MM.1S (cell line): ENCODE measurements at regions not wholly inside any gene's neighbourhood (a gene's known extent, or its start where the extent isn't known, plus 50 kb on each side); places are given as distances from the start of the nearest gene placed in this dataset.

ENCODE experiments used
- DNase-seq: peaks from one replicate; pipeline ENCODE4 v3.0.0-alpha.2; 2015
- H2AFZ ChIP-seq: fragments of 300-600 bp; sonication (generic); 2 replicates; pipeline ENCODE4 v1.6.0; 2016; ENCODE audit warnings: antibody characterized with exemption, low read length
- H3F3A ChIP-seq: fragments of 300-600 bp; sonication (generic); 2 replicates; pipeline ENCODE4 v1.6.1; 2016; ENCODE audit warnings: mild to moderate bottlenecking, antibody characterized with exemption, low read length, moderate library complexity, mixed read lengths; ENCODE audit not compliant: insufficient read depth
- H3K27ac ChIP-seq: fragments of 300-600 bp; sonication (generic); 2 replicates; pipeline ENCODE4 v1.5.1; 2016; ENCODE audit warnings: mild to moderate bottlenecking, low read length
- H3K27me3 ChIP-seq: fragments of 300-600 bp; sonication (generic); replicated peaks from 2 replicates; pipeline ENCODE4 v1.6.0; 2016; ENCODE audit warnings: low read length; ENCODE audit not compliant: insufficient read depth
- H3K36me3 ChIP-seq: fragments of 300-600 bp; sonication (generic); replicated peaks from 2 replicates; pipeline ENCODE4 v1.6.1; 2016; ENCODE audit warnings: mild to moderate bottlenecking, low read length, mixed read lengths; ENCODE audit not compliant: insufficient read depth
- H3K4me1 ChIP-seq: fragments of 300-600 bp; sonication (generic); 2 replicates; pipeline ENCODE4 v1.6.1; 2016; ENCODE audit warnings: low read length, mixed read lengths
- H3K4me2 ChIP-seq: fragments of 300-600 bp; sonication (generic); 2 replicates; pipeline ENCODE4 v1.6.0; 2016; ENCODE audit warnings: low read depth, low read length
- H3K4me3 ChIP-seq: fragments of 300-600 bp; sonication (generic); 2 replicates; pipeline ENCODE4 v1.5.1; 2016; ENCODE audit warnings: low read length, mixed read lengths
- H3K79me2 ChIP-seq: fragments of 300-600 bp; sonication (generic); 2 replicates; pipeline ENCODE4 v1.6.1; 2016; ENCODE audit warnings: mixed run types, low read length, mixed read lengths
- H3K9ac ChIP-seq: fragments of 300-600 bp; sonication (generic); 2 replicates; pipeline ENCODE4 v1.6.1; 2016; ENCODE audit warnings: low read length, mixed read lengths
- H3K9me2 ChIP-seq: fragments of 300-600 bp; sonication (generic); replicated peaks from 2 replicates; pipeline ENCODE4 v1.6.1; 2016; ENCODE audit warnings: mild to moderate bottlenecking, low read length, mixed read lengths; ENCODE audit not compliant: insufficient read depth
- H3K9me3 ChIP-seq: fragments of 300-600 bp; sonication (generic); replicated peaks from 2 replicates; pipeline ENCODE4 v1.6.1; 2016; ENCODE audit warnings: mild to moderate bottlenecking, low read length, mixed read lengths; ENCODE audit not compliant: insufficient read depth
- H4K20me1 ChIP-seq: fragments of 300-600 bp; sonication (generic); 2 replicates; pipeline ENCODE4 v1.6.1; 2016; ENCODE audit warnings: mild to moderate bottlenecking, low read length, moderate library complexity, mixed read lengths; ENCODE audit not compliant: insufficient read depth
- CTCF ChIP-seq: fragments of 300-600 bp; sonication (generic); IDR thresholded peaks from 2 replicates; pipeline ENCODE4 v1.5.1; 2016; ENCODE audit warnings: antibody characterized with exemption, low read length, mixed read lengths
- EZH2 ChIP-seq: fragments of 300-600 bp; sonication (generic); optimal IDR thresholded peaks from 2 replicates; pipeline ENCODE3; 2017; ENCODE audit warnings: low read depth, mild to moderate bottlenecking, antibody characterized with exemption, low read length, mixed read lengths
- EZH2phosphoT487 ChIP-seq: fragments of 300-600 bp; sonication (generic); IDR thresholded peaks from 2 replicates; pipeline ENCODE4 v1.6.1; 2018; ENCODE audit warnings: antibody characterized with exemption, low read length

GRCh38 chr11:19597876-19598275 is 114.8 kb upstream of the NAV2 start:
- Histone ChIP-seq H3K79me2 (peaks cover 6% of the 10 kb centered on the region), H4K20me1 (no peaks in the 10 kb centered on the region), H3K4me1 (no peaks in the 10 kb centered on the region), H3K4me3 (no peak overlapping the region), H3K9ac (no peak overlapping the region), H3K9me2 (no peaks in the 10 kb centered on the region), H3K9me3 (no peaks in the 10 kb centered on the region), H3K36me3 (no peaks in the 10 kb centered on the region), H2AFZ (no peak overlapping the region), H3K4me2 (no peak overlapping the region), H3K27me3 (no peaks in the 10 kb centered on the region), H3F3A (no peaks in the 10 kb centered on the region), H3K27ac (no peak overlapping the region)
- DNase-seq: no peak
- TF ChIP-seq EZH2phosphoT487: no peak
- TF ChIP-seq CTCF: no peak
- no peak for TF ChIP-seq EZH2

- Histone ChIP-seq H4K20me1 (no peaks in the 10 kb centered on the region), H2AFZ (no peak overlapping the region), H3K27me3 (no peaks in the 10 kb centered on the region), H3K9me2 (no peaks in the 10 kb centered on the region), H3K27ac (no peak overlapping the region), H3K4me2 (no peak overlapping the region), H3K36me3 (no peaks in the 10 kb centered on the region), H3K9me3 (no peaks in the 10 kb centered on the region), H3K9ac (no peak overlapping the region), H3K79me2 (peaks cover 6% of the 10 kb centered on the region), H3F3A (no peaks in the 10 kb centered on the region), H3K4me1 (no peaks in the 10 kb centered on the region), H3K4me3 (no peak overlapping the region)
- TF ChIP-seq EZH2 (no peak), CTCF (no peak), EZH2phosphoT487 (no peak)
- DNase-seq: no peak
Observed at GRCh38 chr11:19597206-19597605, 115.4 kb upstream of the NAV2 start.

- H2AFZ ChIP-seq: no peak overlapping the region
- H3F3A ChIP-seq: no peaks in the 10 kb centered on the region
- peaks cover 6% of the 10 kb centered on the region for H3K79me2 ChIP-seq
- H3K27ac ChIP-seq: no peak overlapping the region
- H4K20me1 ChIP-seq: no peaks in the 10 kb centered on the region
- DNase-seq: no peak
- H3K27me3 ChIP-seq: no peaks in the 10 kb centered on the region
- H3K4me3 ChIP-seq: no peak overlapping the region
- H3K4me2 ChIP-seq: no peak overlapping the region
- no peaks in the 10 kb centered on the region for H3K9me2 ChIP-seq
- H3K9me3 ChIP-seq: no peaks in the 10 kb centered on the region
- TF ChIP-seq CTCF: no peak
- TF ChIP-seq EZH2phosphoT487: no peak
- no peak for TF ChIP-seq EZH2
- no peak overlapping the region for H3K9ac ChIP-seq
- no peaks in the 10 kb centered on the region for H3K4me1 ChIP-seq
- no peaks in the 10 kb centered on the region for H3K36me3 ChIP-seq
Observed at GRCh38 chr11:19595840-19596751, 116.5 kb upstream of the NAV2 start.
